PC-9 (cell line): ENCODE measurements at regions not wholly inside any gene's neighbourhood (a gene's known extent, or its start where the extent isn't known, plus 50 kb on each side); places are given as distances from the start of the nearest gene placed in this dataset.
"Not testable (repeated sequence)": the region's sequence is repeated elsewhere in the genome, so short reads cannot be mapped to it uniquely, and the experiment has no call there.

Source experiments
- BruUV-seq: library from RNA; stranded (reverse); fragments of 400-500 nt; replicated peaks from 2 replicates; lab custom pipeline; 2021; lab: Mats Ljungman, UMichigan
- CTCF ChIA-PET: fragments of 300-600 bp; sonication (Branson Sonifier 250); formaldehyde crosslinking; loops from one replicate; lab custom pipeline; 2022; ENCODE audit warnings: antibody characterized with exemption; lab: Charles Lee
- POLR2A ChIA-PET: fragments of 300-600 bp; sonication (Branson Sonifier 250); formaldehyde crosslinking; loops from one replicate; lab custom pipeline; 2022; ENCODE audit warnings: antibody characterized with exemption; ENCODE audit not compliant: unreplicated experiment; lab: Charles Lee
- DNase-seq, 2 experiments: peaks; one replicate each; pipeline versions ENCODE4 v3.0.0 to v3.0.0-alpha.2; 2015 to 2022; ENCODE audit warnings: mixed read lengths in 1 of 2
- H2AFZ ChIP-seq: fragments of 200-600 bp; sonication (generic); 2 replicates; pipeline ENCODE4 v1.8.1; 2017; ENCODE audit warnings: antibody characterized with exemption
- H3F3A ChIP-seq: fragments of 200-600 bp; sonication (generic); 2 replicates; pipeline ENCODE4 v1.8.1; 2017; ENCODE audit warnings: antibody characterized with exemption, mild to moderate bottlenecking, low read depth; ENCODE audit not compliant: insufficient read depth
- H3K27ac ChIP-seq: fragments of 200-600 bp; sonication (generic); 2 replicates; pipeline ENCODE4 v1.6.1; 2016; ENCODE audit warnings: mixed run types
- H3K27me3 ChIP-seq: fragments of 200-600 bp; sonication (generic); 2 replicates; pipeline ENCODE4 v1.6.1; 2016; ENCODE audit warnings: low read depth, mixed run types; ENCODE audit not compliant: insufficient read depth
- H3K36me3 ChIP-seq: fragments of 200-600 bp; sonication (generic); 2 replicates; pipeline ENCODE4 v1.6.1; 2016; ENCODE audit warnings: low read depth, mixed run types
- H3K4me1 ChIP-seq: fragments of 200-600 bp; sonication (generic); replicated peaks from 2 replicates; pipeline ENCODE4 v1.6.1; 2016; ENCODE audit warnings: mixed run types; ENCODE audit not compliant: insufficient read depth
- H3K4me2 ChIP-seq: fragments of 200-600 bp; sonication (generic); 2 replicates; pipeline ENCODE4 v1.6.1; 2017; ENCODE audit warnings: mixed run types
- H3K4me3 ChIP-seq: fragments of 200-600 bp; sonication (generic); 2 replicates; pipeline ENCODE4 v1.6.1; 2016; ENCODE audit warnings: mixed run types
- H3K79me2 ChIP-seq: fragments of 200-600 bp; sonication (generic); 2 replicates; pipeline ENCODE4 v1.6.1; 2017; ENCODE audit warnings: low read depth, mixed run types
- H3K9me2 ChIP-seq: fragments of 200-600 bp; sonication (generic); 2 replicates; pipeline ENCODE4 v1.8.1; 2017; ENCODE audit warnings: mild to moderate bottlenecking; ENCODE audit not compliant: insufficient read depth
- H3K9me3 ChIP-seq: fragments of 200-600 bp; sonication (generic); 2 replicates; pipeline ENCODE4 v1.8.1; 2016; ENCODE audit warnings: low read depth; ENCODE audit not compliant: insufficient read depth
- H4K20me1 ChIP-seq: fragments of 200-600 bp; sonication (generic); 2 replicates; pipeline ENCODE4 v1.8.1; 2017; ENCODE audit not compliant: insufficient read depth
- CTCF ChIP-seq: fragments of 200-600 bp; sonication (generic); conservative IDR thresholded peaks from 2 replicates; pipeline ENCODE4 v1.6.1; 2017; ENCODE audit warnings: mixed run types, antibody characterized with exemption, mild to moderate bottlenecking, moderate library complexity
- EZH2 ChIP-seq: fragments of 200-600 bp; sonication (generic); IDR thresholded peaks from 2 replicates; pipeline ENCODE4 v1.8.0; 2017; ENCODE audit warnings: antibody characterized with exemption, low read depth
- intact Hi-C: fragments of 100-400 bp; cut with micrococcal nuclease; formaldehyde crosslinking; loops from one replicate; pipeline ENCODE4 v1.10.0; 2022; ENCODE audit not compliant: unreplicated experiment

DNA sequence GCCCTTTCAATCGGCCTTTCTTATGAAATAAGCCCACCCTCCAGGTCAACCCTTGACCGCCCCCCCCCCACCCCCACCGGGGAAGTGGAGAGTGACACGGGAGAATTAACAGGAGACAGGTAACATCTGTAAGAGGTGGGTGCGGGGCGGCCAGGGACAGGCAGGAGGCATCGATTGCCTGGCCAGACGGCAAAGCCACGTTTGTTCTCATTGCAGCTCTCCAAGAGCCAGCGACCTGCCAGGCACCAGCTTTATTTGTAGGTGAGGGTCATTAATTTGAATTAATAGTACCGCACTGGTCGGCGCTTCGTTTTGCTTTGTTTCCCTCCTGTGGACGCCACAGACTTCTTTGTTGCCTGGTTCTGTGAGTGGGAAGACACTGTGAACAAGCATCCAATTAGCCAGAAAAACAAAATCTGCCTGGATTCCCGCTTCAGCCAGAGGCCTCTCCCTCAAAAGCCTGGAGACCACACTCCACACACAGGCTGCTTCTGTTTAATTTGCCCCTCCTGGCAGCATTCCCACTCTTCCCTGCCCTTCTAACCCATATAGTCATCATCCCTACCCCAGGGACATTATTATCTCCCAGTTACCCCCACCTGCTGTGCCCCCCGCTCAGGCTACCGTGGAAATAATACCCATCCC is 104.5 kb upstream of the OPCML start:
- TF ChIP-seq CTCF = no peak
- no peak for TF ChIP-seq EZH2
- no peak overlapping the region for H3K4me3 ChIP-seq
- ChIA-PET CTCF (no interaction called here), POLR2A (no interaction called here)
- no peaks in the 10 kb centered on the region for H3K9me2 ChIP-seq
- no peak overlapping the region for H3K27ac ChIP-seq
- H3F3A ChIP-seq = no peaks in the 10 kb centered on the region
- no peak for DNase-seq
- H3K9me3 ChIP-seq = no peaks in the 10 kb centered on the region
- no peaks in the 10 kb centered on the region for H4K20me1 ChIP-seq
- BruUV-seq = no TSS peak
- no peaks in the 10 kb centered on the region for H3K36me3 ChIP-seq
- H3K4me2 ChIP-seq = no peak overlapping the region
- H3K27me3 ChIP-seq = peaks cover 29% of the 10 kb centered on the region
- H3K4me1 ChIP-seq = no peaks in the 10 kb centered on the region
- no peak overlapping the region for H2AFZ ChIP-seq
- intact Hi-C loops = no loop called here
- no peaks in the 10 kb centered on the region for H3K79me2 ChIP-seq

DNA sequence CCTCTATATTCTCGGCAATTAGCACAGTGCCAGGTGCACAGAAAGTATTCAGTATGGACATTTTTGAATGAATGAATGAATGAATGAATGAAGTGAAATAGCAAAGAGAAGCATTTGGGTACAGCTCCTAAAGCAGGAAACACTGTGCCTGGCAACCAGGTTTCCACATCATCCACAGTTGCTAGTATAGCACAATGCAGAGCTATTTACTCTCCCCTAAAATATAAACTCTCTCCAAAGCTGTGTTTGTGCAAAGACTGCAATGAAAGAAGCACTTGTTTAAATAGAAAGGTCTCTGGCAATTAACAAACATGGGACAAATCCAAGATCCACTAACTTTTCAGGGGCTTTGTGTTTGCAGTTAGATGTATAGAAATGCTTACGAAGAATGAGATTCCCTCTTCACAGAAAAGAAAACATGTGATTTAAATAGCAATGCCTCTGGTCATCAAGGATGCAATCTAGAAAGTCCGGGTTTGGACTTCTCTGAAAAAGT is 103.0 kb upstream of the OPCML start:
- intact Hi-C loops = no loop called here
- POLR2A ChIA-PET = no interaction called here
- no peaks in the 10 kb centered on the region for H4K20me1 ChIP-seq
- peaks cover 29% of the 10 kb centered on the region for H3K27me3 ChIP-seq
- no TSS peak for BruUV-seq
- no peaks in the 10 kb centered on the region for H3K9me3 ChIP-seq
- no peak for TF ChIP-seq EZH2
- no peak for TF ChIP-seq CTCF
- no peak for DNase-seq
- H3K4me3 ChIP-seq = no peak overlapping the region
- H3K4me1 ChIP-seq = no peaks in the 10 kb centered on the region
- CTCF ChIA-PET = no interaction called here
- H2AFZ ChIP-seq = no peak overlapping the region
- no peak overlapping the region for H3K4me2 ChIP-seq
- no peaks in the 10 kb centered on the region for H3K79me2 ChIP-seq
- H3K36me3 ChIP-seq = no peaks in the 10 kb centered on the region
- no peaks in the 10 kb centered on the region for H3F3A ChIP-seq
- no peak overlapping the region for H3K27ac ChIP-seq
- no peaks in the 10 kb centered on the region for H3K9me2 ChIP-seq

- H3K9me3 ChIP-seq, H3K79me2 ChIP-seq, H3F3A ChIP-seq, POLR2A ChIA-PET, H3K27ac ChIP-seq, H3K36me3 ChIP-seq, H3K4me3 ChIP-seq, DNase-seq, BruUV-seq, H2AFZ ChIP-seq, H4K20me1 ChIP-seq, H3K4me2 ChIP-seq, H3K4me1 ChIP-seq, intact Hi-C loops, CTCF ChIA-PET, H3K9me2 ChIP-seq: not testable (repeated sequence)
- H3K27me3 ChIP-seq = peaks cover 44% of the 10 kb centered on the region
These were observed 96.1 kb upstream of the OPCML start for GRCh38 chr11:133628371-133628770.

DNA sequence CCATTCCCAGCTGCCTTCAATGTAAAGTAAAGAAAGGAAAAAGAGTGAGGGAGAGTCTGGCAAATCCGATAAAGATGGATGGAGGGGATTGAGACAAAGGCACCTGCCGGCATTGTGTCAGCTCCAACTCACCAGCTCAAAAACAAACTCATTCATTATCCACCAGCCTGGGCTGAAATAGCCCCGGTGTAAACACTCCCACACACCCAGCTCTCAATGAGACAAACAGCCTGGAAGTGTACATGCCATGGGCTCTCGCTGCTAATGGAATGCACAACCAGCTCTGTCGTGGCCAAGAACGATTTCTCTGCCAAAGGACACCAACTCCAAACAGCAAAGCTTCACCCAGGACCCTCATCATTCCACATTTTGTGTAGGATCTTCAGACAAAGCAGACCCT is 89.3 kb upstream of the OPCML start:
- Histone ChIP-seq H3K27ac (no peak overlapping the region), H4K20me1 (no peaks in the 10 kb centered on the region), H3K9me2 (no peaks in the 10 kb centered on the region), H3K27me3 (peaks cover 42% of the 10 kb centered on the region; the same call in 1 of the 2 replicates), H3K4me2 (no peak overlapping the region), H3K79me2 (no peaks in the 10 kb centered on the region), H2AFZ (no peak overlapping the region), H3K4me1 (no peaks in the 10 kb centered on the region), H3K4me3 (no peak overlapping the region), H3K9me3 (no peaks in the 10 kb centered on the region), H3F3A (no peaks in the 10 kb centered on the region), H3K36me3 (no peaks in the 10 kb centered on the region)
- no peak for TF ChIP-seq CTCF
- TF ChIP-seq EZH2 = no peak
- no TSS peak for BruUV-seq
- ChIA-PET CTCF (no interaction called here), POLR2A (no interaction called here)
- no peak for DNase-seq
- intact Hi-C loops = no loop called here
